Cerebellar cortex (tissue), 1 donor: ENCODE measurements at regions not wholly inside any gene's neighbourhood (a gene's known extent, or its start where the extent isn't known, plus 50 kb on each side); places are given as distances from the start of the nearest gene placed in this dataset.

Experiments used
- DNase-seq: peaks from one replicate; pipeline ENCODE4 v3.0.0-alpha.2; 2015; ENCODE audit warnings: low spot score

GRCh38 chr2:41934329-41934958 lies 113.4 kb upstream of the PKDCC start:
- DNase-seq = no peak

GRCh38 chr2:41935002-41935401 lies 112.8 kb upstream of the PKDCC start:
- no peak for DNase-seq

GRCh38 chr2:41935825-41936224 lies 112.0 kb upstream of the PKDCC start:
- DNase-seq = no peak

- DNase-seq = no peak
These were observed 110.9 kb upstream of the PKDCC start for GRCh38 chr2:41936771-41937463.

GRCh38 chr2:41937464-41937906 lies 110.3 kb upstream of the PKDCC start:
- DNase-seq = peak; percentile 5

GRCh38 chr2:41937921-41938708 lies 109.7 kb upstream of the PKDCC start:
- no peak for DNase-seq

- DNase-seq = no peak
These were observed 107.6 kb upstream of the PKDCC start for GRCh38 chr2:41940060-41940744.

- no peak for DNase-seq
These were observed 107.1 kb upstream of the PKDCC start for GRCh38 chr2:41940745-41941063.

GRCh38 chr2:41941831-41942230 lies 106.0 kb upstream of the PKDCC start:
- no peak for DNase-seq

- DNase-seq = no peak
These were observed 105.5 kb upstream of the PKDCC start for GRCh38 chr2:41942278-41942677.

- DNase-seq = no peak
These were observed 104.7 kb upstream of the PKDCC start for GRCh38 chr2:41943159-41943558.

- no peak for DNase-seq
These were observed 103.5 kb upstream of the PKDCC start for GRCh38 chr2:41944220-41944880.

GRCh38 chr2:41947701-41948396 lies 100.0 kb upstream of the PKDCC start:
- DNase-seq = no peak

- no peak for DNase-seq
These were observed 99.4 kb upstream of the PKDCC start for GRCh38 chr2:41948397-41948763.

GRCh38 chr2:41949091-41949882 lies 98.5 kb upstream of the PKDCC start:
- DNase-seq = no peak

GRCh38 chr2:41949883-41950665 lies 97.7 kb upstream of the PKDCC start:
- no peak for DNase-seq

GRCh38 chr2:41950666-41950960 lies 97.2 kb upstream of the PKDCC start:
- no peak for DNase-seq

- peak; percentile 75 for DNase-seq
These were observed 93.2 kb upstream of the PKDCC start for GRCh38 chr2:41954304-41955291.
